HepG2 (cell line): ENCODE measurements at regions not wholly inside any gene's neighbourhood (a gene's known extent, or its start where the extent isn't known, plus 50 kb on each side); places are given as distances from the start of the nearest gene placed in this dataset.
A peak's percentile ranks its signal among the peaks of the same experiment; 100 is the strongest.

ENCODE experiments used
- ARNT2 ChIP-seq: sonication (generic); formaldehyde crosslinking; IDR thresholded peaks from 2 replicates; pipeline ENCODE4 v1.8.0; 2022; ENCODE audit warnings: mild to moderate bottlenecking, low read depth, missing genetic modification reagents, moderate library complexity
- ATAD3A ChIP-seq: sonication (generic); formaldehyde crosslinking; IDR thresholded peaks from 2 replicates; pipeline ENCODE4 v1.4.0; 2020; ENCODE audit warnings: missing genetic modification reagents
- CREB1 ChIP-seq, 2 experiments: fragments of 450-650 bp in 1 of 2; IDR thresholded peaks; 2 replicates each; pipeline ENCODE4 v1.6.1; 2016 to 2017; ENCODE audit warnings: control low read depth in 1 of 2, mild to moderate bottlenecking in 1 of 2, missing compliant biosample characterization in 1 of 2, missing genetic modification characterization in 1 of 2
- EP300 ChIP-seq, 3 experiments: sonication (generic) in 1 of 3; formaldehyde crosslinking in 1 of 3; IDR thresholded peaks; 2 replicates each; pipeline versions ENCODE4 v1.5.1 to v1.6.1; 2011 to 2020; ENCODE audit warnings: low read depth in 2 of 3, low read length in 2 of 3, borderline replicate concordance in 1 of 3, improper control_type of control experiment in 1 of 3, mild to moderate bottlenecking in 1 of 3, missing genetic modification reagents in 1 of 3, moderate library complexity in 1 of 3
- FOXO1 ChIP-seq: sonication (generic); formaldehyde crosslinking; IDR thresholded peaks from 2 replicates; pipeline ENCODE4 v1.4.0; 2020; ENCODE audit warnings: missing genetic modification reagents
- HES4 ChIP-seq: sonication (generic); formaldehyde crosslinking; IDR thresholded peaks from 2 replicates; pipeline ENCODE4 v1.9.0; 2021; ENCODE audit warnings: mild to moderate bottlenecking, missing genetic modification reagents, borderline replicate concordance
- HNRNPH1 ChIP-seq: fragments of 200-400 bp; formaldehyde crosslinking; optimal IDR thresholded peaks from 2 replicates; pipeline ENCODE3; 2017; ENCODE audit warnings: mild to moderate bottlenecking, low read depth, low read length
- KLF13 ChIP-seq: sonication (generic); formaldehyde crosslinking; IDR thresholded peaks from 2 replicates; pipeline ENCODE4 v1.4.0; 2020; ENCODE audit warnings: mild to moderate bottlenecking, missing genetic modification reagents
- SMARCE1 ChIP-seq: fragments of 450-650 bp; IDR thresholded peaks from 2 replicates; pipeline ENCODE4 v1.6.1; 2017; ENCODE audit warnings: borderline replicate concordance
- SP1 ChIP-seq, 2 experiments: fragments of 450-650 bp in 1 of 2; sonication (generic) in 1 of 2; formaldehyde crosslinking in 1 of 2; IDR thresholded peaks; 2 replicates each; pipeline versions ENCODE4 v1.4.0 to v1.6.1; 2016 to 2020; ENCODE audit warnings: missing genetic modification reagents in 1 of 2
- SRSF4 ChIP-seq: fragments of 200-400 bp; formaldehyde crosslinking; IDR thresholded peaks from one replicate; pipeline ENCODE4 v1.6.1; 2018; ENCODE audit warnings: mild to moderate bottlenecking, low read depth, low read length, moderate library complexity; ENCODE audit not compliant: poor library complexity, severe bottlenecking
- TARDBP ChIP-seq: sonication (generic); formaldehyde crosslinking; IDR thresholded peaks from 2 replicates; pipeline ENCODE4 v1.8.0; 2022; ENCODE audit warnings: mild to moderate bottlenecking, missing genetic modification reagents
- ZNF10 ChIP-seq: sonication (generic); formaldehyde crosslinking; IDR thresholded peaks from 2 replicates; pipeline ENCODE4 v1.4.0; 2020; ENCODE audit warnings: mild to moderate bottlenecking, low read depth, missing genetic modification reagents, borderline replicate concordance
- ZNF251 ChIP-seq: sonication (generic); formaldehyde crosslinking; IDR thresholded peaks from 2 replicates; pipeline ENCODE4 v1.9.0; 2021; ENCODE audit warnings: mild to moderate bottlenecking, missing genetic modification reagents
- ZNF329 ChIP-seq: sonication (generic); formaldehyde crosslinking; IDR thresholded peaks from 2 replicates; pipeline ENCODE4 v1.9.0; 2021; ENCODE audit warnings: low read depth, mild to moderate bottlenecking, missing genetic modification reagents
- ZNF564 ChIP-seq: sonication (generic); formaldehyde crosslinking; IDR thresholded peaks from 2 replicates; pipeline ENCODE4 v1.8.1; 2023; ENCODE audit warnings: mild to moderate bottlenecking, missing genetic modification reagents
- ZNF567 ChIP-seq: sonication (generic); formaldehyde crosslinking; IDR thresholded peaks from 2 replicates; pipeline ENCODE4 v1.8.1; 2023; ENCODE audit warnings: mild to moderate bottlenecking, missing genetic modification reagents, borderline replicate concordance
- ZNF83 ChIP-seq: sonication (generic); formaldehyde crosslinking; IDR thresholded peaks from 2 replicates; pipeline ENCODE4 v1.4.0; 2020; ENCODE audit warnings: missing genetic modification reagents, mild to moderate bottlenecking, borderline replicate concordance
- TF ChIP-seq, protein P1 (sequence below): sonication (generic); formaldehyde crosslinking; IDR thresholded peaks from 2 replicates; pipeline ENCODE4 v1.8.1; 2023; ENCODE audit warnings: mild to moderate bottlenecking, inconsistent platforms, moderate library complexity, missing genetic modification reagents, borderline replicate concordance
- TF ChIP-seq, protein P2 (sequence below): sonication (generic); formaldehyde crosslinking; IDR thresholded peaks from 2 replicates; pipeline ENCODE4 v1.5.0; 2020; ENCODE audit warnings: mild to moderate bottlenecking, low read depth, missing genetic modification reagents, borderline replicate concordance
- TF ChIP-seq, protein P3 (sequence below): sonication (generic); formaldehyde crosslinking; IDR thresholded peaks from 2 replicates; pipeline ENCODE4 v1.4.0; 2020; ENCODE audit warnings: missing genetic modification reagents
- TF ChIP-seq, protein P4 (sequence below): IDR thresholded peaks from 2 replicates; pipeline ENCODE4 v1.6.1; 2012; ENCODE audit warnings: low read depth, low read length, improper control_type of control experiment
- TF ChIP-seq, protein P5 (sequence below): sonication (generic); formaldehyde crosslinking; IDR thresholded peaks from 2 replicates; pipeline ENCODE4 v1.5.0; 2020; ENCODE audit warnings: missing genetic modification reagents

DNA sequence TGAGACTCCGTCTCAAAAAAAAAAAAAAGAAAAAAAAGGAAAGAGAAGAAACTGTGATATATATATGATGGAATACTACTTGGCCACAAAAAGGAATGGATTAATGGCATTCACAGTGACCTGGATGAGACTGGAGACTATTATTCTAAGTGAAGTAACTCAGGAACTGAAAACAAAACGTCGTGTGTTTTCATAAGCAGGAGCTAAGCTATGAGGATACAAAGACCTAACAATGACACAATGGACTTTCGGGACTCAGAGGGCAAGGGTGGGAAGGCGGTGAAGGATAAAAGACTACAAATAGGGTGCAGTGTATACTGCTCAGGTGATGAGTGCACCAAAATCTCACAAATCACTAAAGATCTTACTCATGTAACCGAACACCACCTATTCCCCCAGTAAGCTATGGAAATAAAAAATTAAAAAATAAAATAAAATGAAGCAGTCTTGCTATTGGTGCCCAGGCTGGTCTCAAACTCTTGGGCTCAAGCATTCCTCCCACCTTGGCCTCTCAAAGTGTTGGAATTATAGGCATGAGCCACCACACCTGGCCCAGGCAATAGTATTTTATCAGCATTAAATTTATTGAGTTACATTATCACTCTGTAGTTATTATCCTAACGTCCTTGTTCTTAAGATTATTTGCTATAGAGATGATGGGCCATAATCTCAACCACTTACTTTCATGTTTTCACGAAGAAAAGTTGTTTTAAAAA, 71.5 kb upstream of the GPBP1 start (continued):
- no peak for TF ChIP-seq HES4 (CRISPR knock-in tag)
- TF ChIP-seq, protein P1, sequence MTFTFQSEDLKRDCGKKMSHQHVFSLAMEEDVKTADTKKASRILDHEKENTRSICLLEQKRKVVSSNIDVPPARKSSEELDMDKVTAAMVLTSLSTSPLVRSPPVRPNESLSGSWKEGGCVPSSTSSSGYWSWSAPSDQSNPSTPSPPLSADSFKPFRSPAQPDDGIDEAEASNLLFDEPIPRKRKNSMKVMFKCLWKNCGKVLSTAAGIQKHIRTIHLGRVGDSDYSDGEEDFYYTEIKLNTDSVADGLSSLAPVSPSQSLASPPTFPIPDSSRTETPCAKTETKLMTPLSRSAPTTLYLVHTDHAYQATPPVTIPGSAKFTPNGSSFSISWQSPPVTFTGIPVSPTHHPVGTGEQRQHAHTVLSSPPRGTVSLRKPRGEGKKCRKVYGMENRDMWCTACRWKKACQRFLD (CRISPR knock-in tag): no peak
- no peak for TF ChIP-seq ZNF329
- no peak for TF ChIP-seq ATAD3A
- TF ChIP-seq, protein P2, sequence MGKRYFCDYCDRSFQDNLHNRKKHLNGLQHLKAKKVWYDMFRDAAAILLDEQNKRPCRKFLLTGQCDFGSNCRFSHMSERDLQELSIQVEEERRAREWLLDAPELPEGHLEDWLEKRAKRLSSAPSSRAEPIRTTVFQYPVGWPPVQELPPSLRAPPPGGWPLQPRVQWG (CRISPR knock-in tag): no peak
- TF ChIP-seq, protein P3, sequence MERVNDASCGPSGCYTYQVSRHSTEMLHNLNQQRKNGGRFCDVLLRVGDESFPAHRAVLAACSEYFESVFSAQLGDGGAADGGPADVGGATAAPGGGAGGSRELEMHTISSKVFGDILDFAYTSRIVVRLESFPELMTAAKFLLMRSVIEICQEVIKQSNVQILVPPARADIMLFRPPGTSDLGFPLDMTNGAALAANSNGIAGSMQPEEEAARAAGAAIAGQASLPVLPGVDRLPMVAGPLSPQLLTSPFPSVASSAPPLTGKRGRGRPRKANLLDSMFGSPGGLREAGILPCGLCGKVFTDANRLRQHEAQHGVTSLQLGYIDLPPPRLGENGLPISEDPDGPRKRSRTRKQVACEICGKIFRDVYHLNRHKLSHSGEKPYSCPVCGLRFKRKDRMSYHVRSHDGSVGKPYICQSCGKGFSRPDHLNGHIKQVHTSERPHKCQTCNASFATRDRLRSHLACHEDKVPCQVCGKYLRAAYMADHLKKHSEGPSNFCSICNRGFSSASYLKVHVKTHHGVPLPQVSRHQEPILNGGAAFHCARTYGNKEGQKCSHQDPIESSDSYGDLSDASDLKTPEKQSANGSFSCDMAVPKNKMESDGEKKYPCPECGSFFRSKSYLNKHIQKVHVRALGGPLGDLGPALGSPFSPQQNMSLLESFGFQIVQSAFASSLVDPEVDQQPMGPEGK (CRISPR knock-in tag): no peak
- peak; percentile 55; the same call in 1 of the 2 replicates for TF ChIP-seq FOXO1
- no peak for TF ChIP-seq ZNF564
- no peak for TF ChIP-seq ZNF10
- no peak for TF ChIP-seq SP1 (IDR thresholded peaks at IDR 0.05)
- TF ChIP-seq SP1 (CRISPR knock-in tag; IDR thresholded peaks at IDR 0.05): no peak
- no peak for TF ChIP-seq CREB1 (IDR thresholded peaks at IDR 0.05)
- TF ChIP-seq CREB1 (CRISPR knock-in tag; IDR thresholded peaks at IDR 0.05): peak; percentile 24; the same call in 1 of the 2 replicates
- TF ChIP-seq ZNF567: no peak
- TF ChIP-seq, protein P4, sequence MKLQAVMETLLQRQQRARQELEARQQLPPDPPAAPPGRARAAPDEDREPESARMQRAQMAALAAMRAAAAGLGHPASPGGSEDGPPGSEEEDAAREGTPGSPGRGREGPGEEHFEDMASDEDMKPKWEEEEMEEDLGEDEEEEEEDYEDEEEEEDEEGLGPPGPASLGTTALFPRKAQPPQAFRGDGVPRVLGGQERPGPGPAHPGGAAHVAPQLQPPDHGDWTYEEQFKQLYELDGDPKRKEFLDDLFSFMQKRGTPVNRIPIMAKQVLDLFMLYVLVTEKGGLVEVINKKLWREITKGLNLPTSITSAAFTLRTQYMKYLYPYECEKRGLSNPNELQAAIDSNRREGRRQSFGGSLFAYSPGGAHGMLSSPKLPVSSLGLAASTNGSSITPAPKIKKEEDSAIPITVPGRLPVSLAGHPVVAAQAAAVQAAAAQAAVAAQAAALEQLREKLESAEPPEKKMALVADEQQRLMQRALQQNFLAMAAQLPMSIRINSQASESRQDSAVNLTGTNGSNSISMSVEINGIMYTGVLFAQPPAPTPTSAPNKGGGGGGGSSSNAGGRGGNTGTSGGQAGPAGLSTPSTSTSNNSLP: no peak
- no peak for TF ChIP-seq ZNF83 (CRISPR knock-in tag)
- TF ChIP-seq SMARCE1: no peak
- TF ChIP-seq SRSF4: no peak
- peak; percentile 24; the same call in 1 of the 2 replicates for TF ChIP-seq TARDBP
- TF ChIP-seq EP300 (IDR thresholded peaks at IDR 0.05; ENCODE audit: low read depth in 2 of 2, low read length in 2 of 2): peak in 1 of 2 experiments; percentile 76; a peak in 2 of 4 replicates
- no peak; the same call in 1 of the 2 replicates for TF ChIP-seq EP300 (CRISPR knock-in tag; IDR thresholded peaks at IDR 0.05; ENCODE audit: borderline replicate concordance)
- TF ChIP-seq ZNF251 (CRISPR knock-in tag): no peak
- TF ChIP-seq HNRNPH1: no peak
- TF ChIP-seq, protein P5, sequence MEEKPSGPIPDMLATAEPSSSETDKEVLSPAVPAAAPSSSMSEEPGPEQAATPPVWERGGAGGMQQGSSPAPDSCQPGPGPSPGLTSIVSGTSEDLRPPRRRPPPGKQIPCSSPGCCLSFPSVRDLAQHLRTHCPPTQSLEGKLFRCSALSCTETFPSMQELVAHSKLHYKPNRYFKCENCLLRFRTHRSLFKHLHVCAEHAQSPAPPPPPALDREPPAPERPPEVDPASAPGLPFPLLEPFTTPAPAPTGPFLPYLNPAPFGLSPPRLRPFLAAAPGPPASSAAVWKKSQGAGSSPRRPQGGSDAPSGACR: no peak
- no peak for TF ChIP-seq KLF13 (CRISPR knock-in tag)
- TF ChIP-seq ARNT2 (CRISPR knock-in tag): no peak
